Activated T-cell treated with anti-CD3 and anti-CD28 coated beads, Interleukin-2, amount 50 U/mL, for 4 hours (primary cell): ENCODE measurements at regions not wholly inside any gene's neighbourhood (a gene's known extent, or its start where the extent isn't known, plus 50 kb on each side); places are given as distances from the start of the nearest gene placed in this dataset.
A peak's percentile ranks its signal among the peaks of the same experiment; 100 is the strongest.

Experiments
- ATAC-seq, 2 donors: fragments of 200-7000 bp; cut with Tn5 transposase; one replicate each; pipeline ENCODE4 v1.10.0; 2021
- DNase-seq: peaks from one replicate; pipeline ENCODE4 v3.0.0-alpha.2; 2020
- H3K27me3 Mint-ChIP-seq: one replicate; pipeline ENCODE4 v1.8.0; 2021; ENCODE audit warnings: low read depth, mixed read lengths
- H3K36me3 Mint-ChIP-seq: one replicate; pipeline ENCODE4 v1.8.0; 2022; ENCODE audit warnings: mixed read lengths; ENCODE audit not compliant: insufficient read depth
- H3K4me1 Mint-ChIP-seq: one replicate; pipeline ENCODE4 v1.8.0; 2021; ENCODE audit warnings: low read depth, mixed read lengths
- H3K4me3 Mint-ChIP-seq: one replicate; pipeline ENCODE4 v1.8.0; 2021; ENCODE audit warnings: mild to moderate bottlenecking, moderate library complexity, mixed read lengths
- H3K9me3 Mint-ChIP-seq: one replicate; pipeline ENCODE4 v1.8.0; 2021; ENCODE audit warnings: mixed read lengths

GRCh38 chr6:137697267-137697938 lies 169.7 kb upstream of the TNFAIP3 start:
- Mint-ChIP-seq H3K27me3 (no peaks in the 10 kb centered on the region), H3K4me1 (peaks cover 28% of the 10 kb centered on the region), H3K36me3 (no peaks in the 10 kb centered on the region), H3K9me3 (no peaks in the 10 kb centered on the region), H3K4me3 (no peak overlapping the region)
- ATAC-seq (no peak), DNase-seq (no peak)

- Mint-ChIP-seq H3K27me3 (no peaks in the 10 kb centered on the region), H3K4me1 (peaks cover 28% of the 10 kb centered on the region), H3K4me3 (no peak overlapping the region), H3K9me3 (no peaks in the 10 kb centered on the region), H3K36me3 (no peaks in the 10 kb centered on the region)
- ATAC-seq (peak in 1 of 2 donors; percentile 20), DNase-seq (no peak)
Observed at GRCh38 chr6:137698636-137699030, 168.4 kb upstream of the TNFAIP3 start.

DNA sequence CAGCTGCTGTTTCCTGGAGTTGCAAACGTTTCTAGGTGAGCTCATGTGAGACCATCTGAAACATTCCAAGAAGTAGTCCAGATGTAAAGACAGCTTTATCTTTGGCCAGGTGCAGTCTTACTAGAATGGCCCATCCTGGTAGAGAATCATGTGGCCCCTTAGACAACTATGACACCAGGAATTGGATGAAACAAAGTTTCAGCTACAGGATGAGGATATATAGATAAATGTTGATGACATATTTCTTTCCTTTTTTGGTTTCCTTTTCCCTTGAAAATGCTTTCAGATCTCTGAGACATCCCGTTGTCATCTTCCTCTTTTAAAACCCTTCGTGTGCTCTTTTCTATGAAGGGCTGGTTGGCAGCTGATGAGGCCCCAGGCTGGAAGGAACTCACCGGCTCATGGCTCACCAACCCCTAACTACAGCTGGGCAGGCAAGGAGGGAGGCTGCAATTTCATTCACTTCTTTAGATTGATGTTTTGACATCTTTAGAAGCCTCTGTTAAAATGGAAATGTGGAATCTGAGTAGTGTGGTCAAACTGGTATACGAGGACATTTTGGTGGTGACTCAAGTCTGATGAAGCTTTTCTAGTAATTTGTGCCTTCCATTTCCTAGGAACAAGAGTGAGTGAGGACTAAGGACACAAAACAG lies 167.9 kb upstream of the TNFAIP3 start:
- H3K4me1 Mint-ChIP-seq = peaks cover 28% of the 10 kb centered on the region
- DNase-seq = no peak
- H3K4me3 Mint-ChIP-seq = peak overlapping the region; percentile 6
- no peaks in the 10 kb centered on the region for H3K27me3 Mint-ChIP-seq
- H3K9me3 Mint-ChIP-seq = no peaks in the 10 kb centered on the region
- H3K36me3 Mint-ChIP-seq = no peaks in the 10 kb centered on the region
- ATAC-seq = peak; percentile 88

GRCh38 chr6:137700161-137700560 lies 166.9 kb upstream of the TNFAIP3 start:
- Mint-ChIP-seq H3K4me3 (no peak overlapping the region), H3K36me3 (no peaks in the 10 kb centered on the region), H3K4me1 (peaks cover 31% of the 10 kb centered on the region)

DNA sequence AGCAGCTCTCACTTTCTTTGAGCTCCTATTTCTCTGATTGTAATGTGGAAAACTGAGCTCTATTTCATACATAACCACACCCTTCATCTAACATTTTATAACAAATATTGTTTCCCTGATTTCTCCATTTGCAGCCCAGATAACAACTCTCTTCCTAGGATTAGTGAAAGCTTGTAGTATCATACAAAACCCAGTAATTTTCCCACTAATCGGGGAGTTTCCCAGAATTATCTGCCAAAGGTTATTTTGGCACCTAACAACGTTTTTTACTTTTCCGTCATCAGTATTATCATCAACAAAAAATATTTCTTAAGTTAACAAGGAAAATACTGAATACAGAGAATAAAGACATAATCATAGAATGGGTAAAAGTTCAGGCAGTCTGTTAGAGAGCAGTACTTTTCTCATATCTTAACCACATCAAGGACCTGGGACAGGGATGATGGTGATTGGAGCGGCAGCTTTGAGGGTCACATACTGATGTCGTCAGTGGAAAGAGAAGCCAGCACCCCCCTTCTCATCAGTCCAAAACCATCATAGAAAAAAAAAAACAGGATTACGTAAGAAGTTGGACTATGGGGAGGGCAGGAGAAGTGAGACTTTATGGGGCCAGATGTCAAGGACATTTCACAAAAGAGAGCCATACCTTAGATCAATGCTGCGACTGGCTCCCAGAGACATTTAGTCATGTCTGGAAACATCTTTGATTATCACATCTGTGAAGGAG lies 166.1 kb upstream of the TNFAIP3 start:
- no peaks in the 10 kb centered on the region for H3K27me3 Mint-ChIP-seq
- H3K36me3 Mint-ChIP-seq = no peaks in the 10 kb centered on the region
- H3K4me3 Mint-ChIP-seq = no peak overlapping the region
- H3K9me3 Mint-ChIP-seq = no peaks in the 10 kb centered on the region
- H3K4me1 Mint-ChIP-seq = peaks cover 38% of the 10 kb centered on the region
- DNase-seq = no peak
- ATAC-seq = no peak

More at GRCh38 chr6:137700161-137700560, 166.9 kb upstream of the TNFAIP3 start:
- DNase-seq = no peak
- H3K9me3 Mint-ChIP-seq = no peaks in the 10 kb centered on the region
- no peaks in the 10 kb centered on the region for H3K27me3 Mint-ChIP-seq
- no peak for ATAC-seq

DNA sequence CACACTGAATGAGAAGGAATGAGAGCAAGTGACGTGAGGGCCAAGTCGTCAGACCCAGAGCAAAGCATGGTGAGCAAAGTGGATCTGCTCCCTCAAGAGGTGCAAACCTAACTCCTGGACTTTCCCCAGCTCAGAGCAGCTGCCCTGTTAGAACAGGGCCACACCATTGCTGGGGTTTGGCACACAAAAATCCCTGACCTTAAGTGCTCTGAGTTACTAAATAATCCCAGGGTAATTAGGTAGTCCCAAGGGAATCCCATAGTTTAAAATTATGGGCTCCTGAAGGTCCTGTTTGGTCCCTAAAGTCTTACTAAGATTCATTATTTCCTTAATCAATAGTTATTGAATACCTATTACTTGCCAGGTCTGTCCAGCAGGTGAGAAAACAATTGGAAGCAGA lies 165.1 kb upstream of the TNFAIP3 start:
- no peak overlapping the region for H3K4me3 Mint-ChIP-seq
- H3K4me1 Mint-ChIP-seq = peaks cover 49% of the 10 kb centered on the region
- H3K9me3 Mint-ChIP-seq = no peaks in the 10 kb centered on the region
- H3K36me3 Mint-ChIP-seq = no peaks in the 10 kb centered on the region
- H3K27me3 Mint-ChIP-seq = no peaks in the 10 kb centered on the region
- DNase-seq = no peak
- no peak for ATAC-seq

DNA sequence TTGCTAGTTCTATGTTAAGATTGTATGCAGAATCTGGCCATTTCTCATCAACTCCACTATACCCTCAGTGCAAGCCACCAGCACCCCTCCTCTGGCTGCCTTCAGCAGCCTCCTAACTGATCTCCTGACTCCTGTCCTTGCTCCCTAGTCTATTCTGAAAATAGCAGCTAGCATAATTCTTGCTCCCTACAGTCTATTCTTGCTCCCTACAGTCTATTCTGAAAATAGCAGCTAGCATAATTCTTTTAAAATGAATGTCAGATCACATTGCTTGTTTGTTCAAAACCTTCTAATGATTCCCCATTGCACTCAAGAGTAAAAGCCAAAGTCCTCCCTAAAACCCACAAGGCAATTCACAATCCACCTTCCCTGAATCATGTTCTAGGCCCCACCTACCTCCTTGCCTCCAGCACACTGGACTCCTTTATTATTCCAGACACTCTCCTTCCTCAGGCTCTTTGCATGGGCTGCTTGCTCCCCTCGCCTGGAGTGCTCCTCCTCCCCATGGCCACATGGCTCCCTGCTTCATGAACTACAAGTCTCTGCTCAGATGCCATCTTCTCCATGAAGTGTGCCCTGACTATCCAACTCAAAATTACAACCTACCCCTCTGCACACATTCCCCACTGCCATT lies 164.2 kb upstream of the TNFAIP3 start:
- DNase-seq (no peak), ATAC-seq (no peak)
- Mint-ChIP-seq H3K4me1 (peaks cover 52% of the 10 kb centered on the region), H3K4me3 (no peak overlapping the region), H3K36me3 (no peaks in the 10 kb centered on the region), H3K9me3 (no peaks in the 10 kb centered on the region), H3K27me3 (no peaks in the 10 kb centered on the region)

GRCh38 chr6:137704802-137705159 lies 162.3 kb upstream of the TNFAIP3 start:
- no peaks in the 10 kb centered on the region for H3K9me3 Mint-ChIP-seq
- ATAC-seq = no peak
- H3K4me1 Mint-ChIP-seq = peaks cover 53% of the 10 kb centered on the region
- H3K36me3 Mint-ChIP-seq = no peaks in the 10 kb centered on the region
- DNase-seq = no peak
- no peak overlapping the region for H3K4me3 Mint-ChIP-seq
- H3K27me3 Mint-ChIP-seq = no peaks in the 10 kb centered on the region

DNA sequence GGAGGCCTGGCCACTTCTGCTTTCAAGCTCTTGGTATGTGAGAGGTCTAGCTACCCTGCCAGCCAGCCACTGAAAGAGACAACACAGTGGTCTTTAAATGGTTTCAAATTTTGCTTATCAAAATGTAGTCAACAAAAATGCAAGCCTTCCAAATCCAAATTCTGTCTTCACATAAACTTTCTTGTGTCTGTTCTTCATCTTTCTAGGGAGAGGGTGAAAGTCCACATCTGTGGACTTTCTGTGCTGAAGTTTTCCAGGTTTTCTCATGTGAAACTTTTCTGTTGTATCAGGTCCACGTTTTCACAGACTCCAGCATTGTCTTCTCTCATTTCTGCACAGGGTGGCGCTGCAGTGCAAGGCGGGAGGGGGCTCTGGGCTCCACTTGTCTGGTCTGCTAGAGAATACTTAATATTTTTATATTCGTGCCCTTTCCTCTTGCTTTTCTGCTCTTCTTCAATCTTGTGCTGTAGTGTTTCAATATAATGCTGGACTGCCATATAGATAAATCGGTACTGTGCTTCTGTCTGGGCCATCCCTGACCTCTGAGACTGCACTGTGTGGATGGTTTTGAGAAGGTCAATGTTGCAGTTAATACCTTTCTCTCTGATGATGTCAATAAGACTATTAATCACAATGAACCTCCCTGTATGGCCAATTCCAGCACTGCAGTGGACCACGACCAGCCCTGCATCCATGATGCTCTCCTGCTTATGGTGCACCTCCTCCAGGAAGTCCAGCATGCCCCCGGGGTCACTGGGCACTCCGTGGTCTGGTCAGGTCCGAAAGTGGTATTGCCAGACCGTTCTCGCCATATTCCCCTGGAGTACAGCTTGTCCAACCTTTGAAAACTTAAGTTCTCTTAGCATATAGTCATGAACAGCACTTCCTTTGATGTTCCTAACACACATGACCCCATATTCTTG lies 161.6 kb upstream of the TNFAIP3 start:
- Mint-ChIP-seq H3K4me1 (peaks cover 58% of the 10 kb centered on the region), H3K4me3 (no peak overlapping the region)
- peak; percentile 40 to 42 for ATAC-seq

DNA sequence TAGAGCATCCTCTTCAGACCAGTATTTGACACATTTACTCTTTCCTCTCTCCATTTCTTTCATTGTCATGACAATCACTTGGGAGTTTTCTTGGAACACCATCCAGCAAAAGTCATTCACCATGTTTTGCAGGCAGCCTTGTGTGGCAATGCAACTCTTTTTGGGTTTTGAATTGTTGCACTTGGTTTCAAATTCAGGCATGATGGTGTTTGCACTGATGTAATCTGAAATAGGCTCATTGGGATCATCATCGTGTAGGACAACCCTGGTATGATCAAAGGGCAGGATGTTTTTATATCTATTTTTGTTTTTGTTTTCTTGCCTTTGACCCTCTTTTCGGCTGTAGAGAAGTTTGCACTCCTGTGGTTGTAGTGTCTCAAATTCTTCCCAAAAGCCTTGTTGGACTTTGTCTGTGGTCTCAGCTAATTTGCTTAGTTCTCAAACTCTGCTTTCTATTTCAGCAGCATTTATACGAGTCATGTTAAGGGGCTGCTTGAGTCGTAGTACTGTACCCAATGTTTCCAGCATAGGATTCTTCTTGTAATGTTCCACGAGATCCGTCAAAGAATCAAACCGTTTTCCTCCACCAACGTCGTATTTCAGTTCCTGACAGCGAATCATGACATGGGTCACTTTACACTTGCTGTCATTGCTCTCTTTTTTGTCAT lies 160.8 kb upstream of the TNFAIP3 start:
- no peaks in the 10 kb centered on the region for H3K36me3 Mint-ChIP-seq
- peaks cover 2% of the 10 kb centered on the region for H3K9me3 Mint-ChIP-seq
- peaks cover 58% of the 10 kb centered on the region for H3K4me1 Mint-ChIP-seq
- H3K4me3 Mint-ChIP-seq = no peak overlapping the region
- ATAC-seq (no peak), DNase-seq (no peak)
- H3K27me3 Mint-ChIP-seq = no peaks in the 10 kb centered on the region

More for the DNA sequence above, 161.6 kb upstream of the TNFAIP3 start:
- DNase-seq = peak; percentile 65
- no peaks in the 10 kb centered on the region for H3K9me3 Mint-ChIP-seq
- no peaks in the 10 kb centered on the region for H3K27me3 Mint-ChIP-seq
- no peaks in the 10 kb centered on the region for H3K36me3 Mint-ChIP-seq

GRCh38 chr6:137707038-137707589 lies 159.9 kb upstream of the TNFAIP3 start:
- Mint-ChIP-seq H3K4me3 (peak overlapping the region; percentile 73), H3K36me3 (no peaks in the 10 kb centered on the region), H3K9me3 (peaks cover 8% of the 10 kb centered on the region), H3K4me1 (peaks cover 64% of the 10 kb centered on the region), H3K27me3 (no peaks in the 10 kb centered on the region)
- ATAC-seq = no peak
- no peak for DNase-seq

- Mint-ChIP-seq H3K4me1 (peaks cover 64% of the 10 kb centered on the region), H3K27me3 (no peaks in the 10 kb centered on the region), H3K36me3 (no peaks in the 10 kb centered on the region), H3K4me3 (peak overlapping the region; percentile 73), H3K9me3 (peaks cover 8% of the 10 kb centered on the region)
- ATAC-seq (peak; percentile 65 to 69), DNase-seq (peak; percentile 63)
Observed at GRCh38 chr6:137707590-137708360, 159.3 kb upstream of the TNFAIP3 start.
